ENCODE measurements at regions not wholly inside any gene's neighbourhood (a gene's known extent, or its start where the extent isn't known, plus 50 kb on each side); places are given as distances from the start of the nearest gene placed in this dataset.
A peak's percentile ranks its signal among the peaks of the same experiment; 100 is the strongest.

GRCh38 chr20:39862470-39862891 is 826.6 kb downstream of the MAFB start:
- no peak for DNase-seq

DNA sequence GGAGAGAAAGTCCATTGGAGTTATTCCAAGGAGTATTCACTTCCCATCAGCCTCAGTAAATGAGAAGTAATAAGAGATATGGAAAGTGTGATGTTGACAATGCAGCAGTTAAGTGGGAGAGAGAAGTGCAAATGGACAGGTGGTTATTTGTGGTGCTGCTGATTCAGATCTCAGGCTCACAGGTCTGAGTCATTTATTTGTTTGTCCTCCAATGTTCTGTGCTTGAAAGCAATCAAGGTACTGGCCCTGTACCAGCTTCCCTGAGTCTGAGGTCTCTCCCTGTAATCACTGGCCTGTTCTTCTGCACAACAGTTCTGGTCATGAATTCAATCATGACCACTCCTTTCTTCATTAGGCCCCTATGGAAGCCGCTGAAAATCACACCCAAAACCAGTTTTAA is 827.7 kb downstream of the MAFB start:
- no peak for DNase-seq

DNA sequence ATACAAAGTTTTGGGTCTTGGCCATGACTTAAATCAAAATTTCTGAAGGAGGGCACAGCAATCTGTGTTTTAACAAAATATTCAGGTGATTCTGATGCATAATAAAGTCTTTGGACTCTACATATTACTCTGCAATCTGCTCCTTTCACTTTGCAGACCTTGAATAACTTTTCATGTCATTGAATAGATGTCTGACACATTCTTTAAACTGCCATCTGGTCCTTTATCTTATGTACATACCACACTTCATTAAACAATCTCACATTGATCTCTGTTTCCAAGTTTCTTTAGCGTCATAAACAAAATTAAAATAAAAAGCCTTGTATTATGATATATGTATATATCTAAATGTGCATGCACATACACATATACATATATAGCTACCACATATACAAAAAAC is 831.2 kb downstream of the MAFB start:
- DNase-seq, result no peak

GRCh38 chr20:39857187-39857586 is 831.8 kb downstream of the MAFB start:
- no peak for DNase-seq

DNA sequence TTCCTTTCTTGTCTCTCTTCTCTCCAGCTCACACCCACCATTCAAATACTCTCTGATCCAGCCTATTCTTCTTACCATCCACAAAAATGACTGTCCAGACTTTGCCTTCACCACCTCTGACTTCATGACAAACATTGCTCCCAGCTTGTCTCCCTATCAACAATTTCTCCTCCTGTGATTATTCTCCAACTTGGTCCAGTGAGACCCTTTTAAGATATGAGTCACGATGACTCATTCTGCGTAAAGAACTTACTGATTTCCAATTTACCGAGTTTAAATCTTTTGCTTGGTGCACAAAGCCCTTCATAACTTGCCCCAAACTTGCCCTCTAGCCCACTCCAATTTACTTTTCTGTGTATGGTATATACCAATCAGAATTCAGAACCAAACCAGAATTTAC is 833.2 kb downstream of the MAFB start:
- DNase-seq, result no peak

DNA sequence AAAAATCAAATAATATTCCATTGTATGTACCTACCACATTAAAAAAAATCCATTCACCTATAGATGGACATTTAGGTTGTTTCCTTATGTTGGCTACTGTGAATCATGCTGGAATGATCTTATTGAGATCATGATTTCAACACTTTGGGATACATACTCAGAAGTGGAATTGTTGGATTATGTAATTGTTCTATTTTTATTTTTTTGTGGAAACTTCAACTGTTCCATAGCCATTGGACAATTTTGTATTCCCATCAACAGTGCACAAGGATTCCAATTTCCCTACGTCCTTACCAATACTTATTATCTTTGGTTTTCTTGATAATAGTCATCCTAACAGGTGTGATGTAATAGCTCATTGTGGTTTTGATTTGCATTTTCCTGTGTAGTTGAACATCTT is 834.0 kb downstream of the MAFB start:
- no peak for DNase-seq

DNA sequence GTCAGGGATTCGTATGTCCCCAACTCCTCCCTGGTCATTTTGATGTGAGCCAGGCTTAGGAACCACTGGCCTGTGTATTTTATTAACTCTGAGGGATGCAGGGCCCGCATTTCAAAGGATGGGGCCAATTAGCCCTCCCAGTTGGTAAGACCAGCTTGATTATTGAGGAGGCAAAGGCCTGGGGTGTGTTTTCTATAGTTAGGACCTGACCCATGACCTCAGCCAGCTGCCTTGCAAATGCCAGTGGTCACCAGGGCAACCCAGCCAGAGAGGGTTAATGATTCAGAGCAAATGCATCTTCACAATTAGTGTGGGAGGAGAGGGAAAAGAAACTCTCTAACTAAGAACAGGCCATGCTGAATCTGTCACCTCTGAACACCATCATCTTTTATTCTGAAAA is 835.4 kb downstream of the MAFB start:
- no peak for DNase-seq

DNA sequence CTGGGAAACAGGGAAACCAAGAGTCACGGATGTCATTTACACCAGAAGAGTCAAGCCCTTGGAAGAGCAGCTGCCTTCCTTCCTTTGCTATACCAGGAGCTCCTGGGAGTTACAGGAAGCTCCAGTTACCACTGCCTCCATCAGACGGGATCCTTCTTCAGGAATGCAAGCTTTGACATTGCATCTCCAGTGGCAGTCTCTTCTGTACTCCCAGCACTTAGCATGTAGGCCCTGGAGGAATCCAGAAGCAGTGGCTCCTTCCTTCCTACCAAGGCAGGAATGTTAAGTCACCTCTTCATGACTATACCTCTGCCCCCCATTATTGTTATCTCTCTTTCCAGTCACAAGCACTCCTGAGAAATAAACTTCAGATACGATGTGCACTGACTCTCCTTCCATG is 836.0 kb downstream of the MAFB start:
- DNase-seq, result no peak

DNA sequence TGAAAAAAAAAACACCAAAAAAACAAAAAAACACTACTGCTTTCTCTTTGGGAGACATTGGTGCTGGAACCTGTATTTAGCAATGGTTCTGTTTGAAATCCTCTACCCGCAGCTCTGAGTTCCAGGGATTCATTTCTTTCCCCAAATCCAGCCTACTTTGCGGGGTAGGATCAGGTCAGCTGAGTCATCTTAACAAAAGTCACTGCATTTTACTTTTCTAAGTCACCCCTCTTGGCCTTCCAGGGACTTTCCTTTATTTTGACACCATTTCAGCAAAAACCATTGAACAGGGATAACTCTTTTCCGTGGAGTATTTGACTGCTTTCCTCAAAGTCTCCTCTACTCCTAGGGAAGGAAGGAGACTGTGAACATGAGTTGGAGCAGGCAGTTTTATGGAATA is 837.6 kb downstream of the MAFB start:
- no peak for DNase-seq

- no peak for DNase-seq
These were observed 838.2 kb downstream of the MAFB start for GRCh38 chr20:39850821-39851330.

DNA sequence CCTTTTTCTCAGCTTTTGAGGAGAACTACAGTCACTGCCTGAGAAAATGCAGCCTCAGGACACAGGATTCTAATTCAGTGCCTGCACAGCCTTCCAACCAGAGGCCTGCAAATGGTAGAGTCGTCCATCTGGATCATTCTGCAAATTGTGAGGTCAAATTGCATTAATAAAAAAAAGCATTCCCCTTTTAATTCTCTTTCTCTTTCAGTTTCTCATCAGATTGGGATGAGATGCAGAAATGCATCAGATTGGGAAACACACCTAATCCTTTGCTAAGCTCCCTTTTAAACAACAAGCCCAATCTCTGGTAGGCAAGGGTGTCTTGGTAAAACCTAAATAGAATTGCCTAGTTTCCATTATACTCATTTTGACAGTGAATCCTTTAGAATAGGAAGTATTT is 838.8 kb downstream of the MAFB start:
- DNase-seq, result no peak

DNA sequence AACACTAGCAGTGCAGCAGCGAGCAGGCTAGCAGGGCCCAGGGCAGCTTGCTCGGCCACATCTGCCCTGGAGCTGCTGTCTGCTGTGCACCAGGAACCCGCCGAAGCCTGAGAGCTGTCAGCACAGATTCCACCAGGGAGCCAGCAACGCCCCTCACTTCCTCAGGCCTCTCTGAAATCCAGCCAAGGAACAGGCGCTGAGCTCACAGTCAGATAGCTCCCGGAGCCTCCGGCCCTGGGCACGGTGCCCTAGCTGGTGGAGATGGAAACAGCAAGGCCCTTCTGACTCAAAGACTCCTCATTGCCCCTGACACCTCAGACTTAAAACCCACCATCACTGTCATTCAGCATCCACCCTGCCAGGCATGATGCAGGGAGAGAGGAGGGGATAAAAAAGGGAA is 839.4 kb downstream of the MAFB start:
- DNase-seq, result no peak

- no peak for DNase-seq
These were observed 839.9 kb downstream of the MAFB start for GRCh38 chr20:39849171-39849570.

DNA sequence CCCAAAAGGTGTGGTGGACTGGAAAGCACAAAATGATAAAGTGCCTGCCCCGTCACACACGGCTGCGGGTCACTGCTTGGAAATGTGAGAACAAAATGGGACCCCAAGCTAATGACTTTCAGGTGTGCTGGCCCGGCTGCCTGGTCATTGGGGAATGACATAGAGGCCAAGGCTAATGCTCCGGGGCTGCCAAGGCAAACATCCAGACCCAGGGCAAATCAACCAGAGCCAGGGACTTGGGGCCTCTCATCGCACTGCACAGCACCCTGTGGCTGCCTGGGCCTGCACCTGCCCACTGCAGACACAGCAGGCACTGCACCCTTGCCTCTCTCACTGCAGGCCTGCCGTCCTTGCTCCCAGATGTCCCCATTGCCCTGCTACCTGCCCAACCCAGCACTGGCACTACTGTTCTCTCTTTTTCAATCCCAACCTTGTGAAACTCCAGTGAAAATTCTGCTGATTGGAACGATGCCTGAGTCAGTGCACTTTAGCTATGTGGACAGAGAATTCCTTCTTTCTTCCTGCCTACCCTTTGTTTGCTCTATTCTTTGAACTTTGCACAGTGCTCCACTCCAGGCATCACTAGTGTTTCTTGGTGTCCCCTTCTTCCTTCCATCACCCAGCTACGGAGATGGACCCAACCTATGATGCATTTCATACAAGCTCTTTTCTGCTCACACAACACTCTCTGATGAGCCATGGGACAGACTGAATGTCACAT is 849.5 kb downstream of the MAFB start:
- peak; percentile 61 for DNase-seq

DNA sequence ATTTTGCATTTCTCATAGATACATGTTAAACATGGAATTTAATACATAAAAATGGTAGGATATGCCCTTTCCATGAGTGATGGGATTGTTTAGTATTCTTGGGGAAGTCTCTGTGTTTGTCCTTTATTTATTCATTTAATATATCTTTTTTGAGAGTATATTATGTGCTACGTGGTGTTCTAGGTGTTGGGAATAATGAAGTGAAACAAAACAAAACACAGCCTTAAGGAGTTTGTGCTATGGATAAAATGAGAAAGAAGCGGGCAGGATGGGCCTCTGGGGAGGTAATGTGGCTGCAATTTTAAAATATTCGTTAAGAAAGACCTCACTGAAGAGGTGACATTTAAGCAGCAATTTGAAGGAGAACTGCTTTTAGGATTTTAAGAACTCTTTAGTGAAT is 851.5 kb downstream of the MAFB start:
- DNase-seq, result no peak

DNA sequence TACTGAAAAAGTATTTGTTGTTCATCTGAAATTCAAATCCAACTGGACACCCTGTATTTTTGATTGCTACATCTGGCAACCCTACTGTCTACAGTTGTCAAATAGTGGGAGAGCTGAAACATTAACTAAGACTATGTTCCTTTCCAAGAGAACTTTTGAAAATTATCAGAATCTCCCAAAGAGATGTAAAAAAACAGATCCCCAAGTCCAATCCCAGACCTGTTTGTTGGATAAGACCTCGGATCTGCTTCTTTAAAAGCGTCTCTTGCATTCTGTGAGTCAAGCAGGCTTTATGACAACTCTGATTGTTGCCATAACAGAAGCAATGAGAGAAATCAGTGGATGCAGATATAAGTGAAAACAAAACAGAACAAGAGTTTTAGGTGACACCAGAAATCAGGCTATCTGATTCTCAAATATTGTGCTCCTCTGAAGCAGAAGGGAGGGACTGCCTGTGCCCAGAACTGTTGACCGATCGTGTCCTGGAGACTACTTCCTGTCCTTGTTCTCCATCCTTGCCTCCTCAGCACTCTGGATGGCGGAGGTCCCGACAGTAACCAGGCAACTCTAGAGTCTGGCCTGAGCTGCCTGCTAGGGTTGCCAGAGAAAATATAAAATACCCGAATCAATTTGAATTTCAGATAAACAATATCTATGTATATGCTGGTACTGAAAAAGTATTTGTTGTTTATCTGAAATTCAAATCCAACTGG is 853.8 kb downstream of the MAFB start:
- no peak for DNase-seq

GRCh38 chr20:39830903-39831302 is 858.1 kb downstream of the MAFB start:
- DNase-seq, result no peak

GRCh38 chr20:39829661-39830060 is 859.4 kb downstream of the MAFB start:
- DNase-seq, result no peak

DNA sequence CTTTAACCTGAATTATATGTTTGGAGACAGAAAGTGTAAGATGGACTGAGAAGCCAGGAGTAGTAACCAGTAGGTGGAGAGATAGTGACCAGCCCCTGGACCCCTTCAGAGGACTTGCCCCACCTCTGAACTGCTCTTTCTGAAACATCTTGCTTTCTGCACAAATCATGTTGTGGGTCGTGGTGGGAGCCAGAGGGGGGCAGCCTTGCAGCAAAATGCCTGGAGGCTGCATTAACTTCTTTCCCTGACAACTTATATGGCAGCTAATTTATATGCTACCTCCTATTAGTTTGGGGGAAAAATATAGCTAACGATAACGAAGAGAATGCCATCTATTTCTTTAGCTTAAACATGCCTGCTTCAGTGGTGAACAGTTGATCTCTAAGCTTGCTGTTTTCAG is 859.8 kb downstream of the MAFB start:
- peak; percentile 39 for DNase-seq

DNA sequence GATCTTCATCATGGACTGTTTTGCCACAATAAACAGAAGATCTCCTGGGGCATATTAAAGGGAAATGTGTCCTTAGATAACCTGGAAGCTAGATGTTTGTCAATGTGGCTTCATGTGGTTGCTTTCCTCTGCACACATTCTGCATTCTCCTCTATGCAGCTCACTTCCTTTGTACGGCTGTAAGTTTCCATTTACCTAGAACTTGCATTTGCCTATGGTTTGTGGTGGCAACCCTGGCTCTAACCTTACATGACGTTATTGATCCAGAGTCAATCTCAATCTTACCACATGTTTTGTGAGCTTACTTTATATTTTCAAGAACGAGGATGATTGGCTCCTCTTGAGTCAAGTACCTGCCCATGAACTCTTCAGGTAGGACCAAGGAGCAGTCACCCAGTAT is 863.1 kb downstream of the MAFB start:
- DNase-seq, result no peak

DNA sequence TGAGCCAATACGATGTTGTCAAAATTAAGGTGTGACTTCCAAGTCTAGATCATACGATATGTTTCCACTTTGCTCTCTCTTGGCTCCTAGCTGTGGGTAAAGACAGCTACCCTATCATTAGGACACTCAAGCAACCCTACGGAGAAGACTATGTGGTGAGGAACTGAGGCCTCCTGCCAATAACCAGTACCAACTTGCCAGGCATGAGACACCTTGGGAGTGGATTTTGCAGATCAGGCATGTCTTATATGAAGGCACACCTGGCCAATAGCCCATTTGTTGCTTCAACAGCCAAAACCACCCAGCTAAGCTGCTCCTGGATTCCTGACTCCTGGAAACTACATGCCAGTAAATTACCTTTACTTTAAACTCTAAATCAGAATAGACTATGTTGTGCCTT is 863.4 kb downstream of the DHX35 start:
- DNase-seq, result no peak

- no peak for DNase-seq
These were observed 861.1 kb downstream of the DHX35 start for GRCh38 chr20:39823224-39823623.

DNA sequence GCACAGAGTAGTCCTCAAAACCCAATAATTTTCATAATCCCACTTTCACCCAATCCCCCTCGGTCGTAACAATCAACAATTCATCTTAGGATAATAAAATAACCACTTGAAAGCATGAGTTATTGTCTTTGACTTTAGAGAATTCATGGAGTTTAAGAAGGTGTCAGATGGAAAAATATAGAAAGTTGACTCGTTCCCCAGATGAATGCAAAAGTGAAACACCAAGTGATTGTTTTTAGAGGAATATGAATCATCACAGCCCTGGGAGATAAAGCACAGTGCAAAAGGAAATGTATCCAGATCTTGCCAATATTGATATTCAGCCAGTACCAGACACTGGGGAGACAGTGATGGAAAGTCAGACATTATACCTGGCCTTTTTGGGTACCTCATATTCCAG is 860.5 kb downstream of the DHX35 start:
- DNase-seq, result no peak
